ENCODE measurements at regions not wholly inside any gene's neighbourhood (a gene's known extent, or its start where the extent isn't known, plus 50 kb on each side); places are given as distances from the start of the nearest gene placed in this dataset.
"Not testable (repeated sequence)": the region's sequence is repeated elsewhere in the genome, so short reads cannot be mapped to it uniquely, and the experiment has no call there.

DNA sequence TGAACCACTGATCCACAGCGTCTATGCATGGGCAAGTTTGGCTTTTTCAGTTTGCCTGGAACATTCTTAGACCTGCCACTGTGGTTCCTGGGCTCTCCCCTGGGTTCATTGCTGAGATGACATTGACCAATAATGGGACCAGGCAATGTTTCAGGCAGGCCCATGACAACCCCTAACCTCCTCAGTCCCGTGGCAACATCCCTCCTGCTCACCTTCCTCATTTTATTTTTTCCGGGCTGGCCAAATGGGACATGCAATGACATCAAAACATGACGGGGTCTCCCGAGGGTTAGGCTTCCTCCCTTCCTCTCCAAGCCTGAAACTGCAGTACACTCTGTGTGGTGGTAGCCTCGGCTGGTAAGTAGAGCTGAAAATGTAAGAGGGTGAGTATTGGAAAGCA, 234.0 kb upstream of the RREB1 start:
- no peak for DNase-seq

DNA sequence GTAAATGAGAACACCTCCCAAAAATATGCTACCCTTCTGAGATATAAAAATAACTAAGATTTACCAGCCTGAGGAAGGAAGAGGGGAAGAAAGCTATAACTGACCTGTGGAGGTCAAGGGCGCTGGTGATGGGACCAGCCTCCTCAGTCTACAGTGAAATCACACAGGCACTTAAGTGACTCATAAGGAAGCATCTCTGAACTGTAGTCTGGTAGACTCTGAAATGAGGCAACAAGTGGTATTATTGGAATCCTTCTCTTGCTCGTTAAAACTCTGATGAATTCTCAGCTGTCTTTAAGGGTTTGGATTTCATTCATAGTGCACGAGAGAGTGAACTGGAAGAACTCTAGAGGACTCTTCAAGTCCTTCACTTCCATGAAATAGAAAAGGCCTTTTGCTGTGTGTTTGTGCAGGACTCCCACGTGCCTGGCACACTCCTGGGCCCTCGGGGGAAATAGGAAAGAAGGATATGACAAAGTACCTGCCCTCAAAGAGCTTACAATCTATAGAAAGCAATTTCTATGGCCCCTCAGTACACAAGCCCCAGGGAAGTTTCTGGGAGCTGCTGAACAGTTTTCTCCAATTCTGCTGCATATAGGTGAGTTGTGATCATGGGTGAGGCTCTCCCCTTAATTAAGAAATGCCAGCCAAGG, 231.8 kb upstream of the RREB1 start:
- no peak for DNase-seq

DNA sequence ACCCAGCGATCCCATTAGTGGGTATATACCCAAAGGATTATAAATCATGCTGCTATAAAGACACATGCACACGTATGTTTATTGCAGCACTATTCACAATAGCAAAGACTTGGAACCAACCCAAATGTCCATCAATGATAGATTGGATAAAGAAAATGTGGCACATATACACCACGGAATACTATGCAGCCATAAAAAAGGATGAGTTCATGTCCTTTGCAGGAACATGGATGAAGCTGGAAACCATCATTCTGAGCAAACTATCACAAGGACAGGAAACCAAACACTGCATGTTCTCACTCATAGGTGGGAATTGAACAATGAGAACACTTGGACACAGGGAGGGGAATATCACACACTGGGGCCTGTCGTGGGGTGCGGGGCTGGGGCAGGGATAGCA, 230.0 kb upstream of the RREB1 start:
- DNase-seq, result not testable (repeated sequence)

DNA sequence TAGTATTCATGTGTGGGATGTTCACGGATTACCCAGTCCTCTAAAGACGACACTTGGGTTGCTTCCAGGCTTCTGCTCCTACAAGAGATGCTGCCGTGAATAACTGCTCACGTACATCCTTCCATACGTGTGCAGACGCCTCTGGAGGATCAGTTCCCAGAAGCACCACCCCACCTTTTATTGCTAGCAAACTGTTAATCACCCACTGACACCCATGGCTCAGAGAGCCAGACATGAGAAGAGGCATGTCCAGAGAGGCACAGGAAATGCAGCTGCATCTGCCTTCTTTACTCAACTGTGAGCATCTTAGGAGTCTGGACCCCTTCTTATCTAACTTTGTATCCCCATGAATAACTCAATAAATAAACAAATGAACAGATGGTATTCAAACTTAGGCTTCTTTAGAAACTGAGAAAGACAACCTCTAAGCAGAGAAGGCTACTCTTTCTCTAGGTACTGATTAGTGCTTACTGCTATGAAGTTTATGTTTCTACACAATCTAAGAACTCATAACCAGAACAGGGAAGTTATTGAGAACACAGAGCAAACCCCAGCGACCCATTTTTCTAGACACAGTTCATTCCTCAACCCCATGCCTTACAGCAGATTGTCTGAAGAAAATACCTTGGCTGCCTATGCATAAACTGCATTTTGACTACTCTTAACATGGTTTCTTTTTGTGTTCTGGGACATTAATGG, 228.7 kb upstream of the RREB1 start:
- no peak for DNase-seq

DNA sequence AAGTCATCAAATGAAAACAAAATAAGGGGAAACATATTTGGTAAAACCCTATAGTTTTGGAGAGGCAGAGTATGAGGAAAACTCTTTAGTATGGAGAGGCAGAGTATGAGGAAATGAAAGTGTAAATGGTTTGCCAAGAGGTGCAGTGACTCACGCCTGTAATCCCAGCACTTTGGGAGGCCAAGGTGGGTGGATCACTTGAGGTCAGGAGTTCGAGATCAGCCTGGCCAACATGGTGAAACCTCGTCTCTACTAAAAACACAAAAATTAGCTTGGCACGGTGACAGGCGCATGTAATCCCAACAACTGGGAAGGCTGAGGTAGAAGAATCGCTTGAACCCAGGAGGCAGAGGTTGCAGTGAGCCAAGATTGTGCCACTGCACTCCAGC, 228.2 kb upstream of the RREB1 start:
- DNase-seq, result not testable (repeated sequence)

DNA sequence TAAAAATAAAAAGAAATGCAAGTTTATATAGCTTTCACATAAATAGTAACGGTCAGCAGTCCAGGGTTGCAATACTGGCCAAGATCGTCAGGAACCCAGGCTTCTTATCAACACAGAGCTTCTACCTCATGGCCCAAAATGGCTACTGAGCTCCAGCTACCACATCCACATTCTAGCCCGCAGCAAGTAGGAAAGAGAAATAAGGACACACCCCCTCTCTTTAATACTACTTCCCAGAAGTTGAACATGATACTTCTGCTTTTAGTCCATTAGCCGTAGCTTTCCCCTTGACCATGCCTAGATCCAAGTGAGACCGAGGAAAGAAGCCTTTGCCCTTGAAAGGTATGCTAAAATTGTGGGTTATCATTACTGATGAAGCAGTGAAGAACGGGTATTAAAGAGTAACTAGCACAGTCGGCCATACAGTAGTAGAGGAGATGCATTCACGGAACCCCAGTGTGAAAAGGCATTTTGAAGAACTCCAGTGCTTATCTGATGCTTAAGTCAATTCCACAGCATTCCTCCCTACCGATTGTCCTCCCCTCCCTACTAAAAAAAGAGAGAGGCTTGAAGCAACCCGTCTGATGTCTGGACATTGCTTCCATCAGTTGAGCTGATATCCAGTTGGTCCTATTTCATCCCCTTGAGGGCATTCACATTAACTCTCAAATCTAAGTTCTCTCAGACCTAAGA, 226.9 kb upstream of the RREB1 start:
- no peak for DNase-seq

DNA sequence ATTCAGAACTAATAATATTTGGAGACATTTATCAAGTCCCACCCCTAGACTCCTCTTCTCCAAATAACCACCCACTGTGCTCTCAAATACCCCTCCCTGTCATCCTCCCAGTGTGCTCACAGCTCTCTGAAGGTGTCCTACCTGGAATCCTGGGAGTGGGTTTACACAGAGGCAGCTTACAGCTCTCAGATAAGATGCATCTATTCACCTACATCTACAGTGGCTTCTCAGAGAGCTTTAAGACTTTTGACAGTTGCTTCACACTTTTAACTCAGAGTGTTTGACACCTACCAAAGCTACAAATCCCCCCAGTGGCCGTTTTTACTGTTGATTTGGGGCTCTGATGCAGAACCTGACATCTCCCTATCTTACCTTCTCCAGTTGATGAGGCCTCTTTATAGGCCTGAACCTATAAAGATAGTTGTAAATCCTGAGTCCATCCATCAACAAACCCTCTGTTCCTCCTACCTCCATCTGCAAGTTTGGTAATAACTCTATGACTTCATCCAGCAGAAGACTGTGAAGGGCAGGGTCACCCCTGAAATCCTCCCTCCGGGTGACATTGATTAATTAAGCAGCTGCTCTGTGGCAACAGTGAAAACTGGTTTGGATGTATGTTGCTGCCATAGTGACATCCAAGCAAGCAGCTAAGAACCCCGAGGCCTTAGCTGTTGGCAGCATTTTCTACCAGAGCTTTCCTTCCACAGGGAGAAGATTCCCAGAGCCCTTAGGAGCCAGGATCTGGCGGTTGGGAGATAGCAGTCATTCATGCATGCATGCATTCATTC, 226.1 kb upstream of the RREB1 start:
- DNase-seq, result no peak

DNA sequence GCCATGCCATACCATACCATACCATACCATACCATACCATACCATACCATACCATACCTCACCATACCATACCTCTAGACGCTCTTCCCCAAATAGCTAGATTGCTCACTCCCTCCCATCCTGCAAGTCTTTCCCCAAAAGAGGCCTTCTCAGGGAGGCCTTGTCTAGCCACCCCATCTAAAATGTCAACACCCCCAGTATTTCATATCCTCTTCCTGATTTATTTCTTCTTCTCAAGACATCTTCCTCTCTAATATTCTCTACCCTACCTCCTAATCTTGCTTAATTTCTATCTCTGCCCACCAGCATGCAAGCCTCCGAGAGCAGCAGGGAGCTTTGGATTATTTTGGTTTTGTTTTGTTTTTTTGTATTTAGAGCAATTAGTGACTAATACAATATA, 225.2 kb upstream of the RREB1 start:
- DNase-seq, result no peak

DNA sequence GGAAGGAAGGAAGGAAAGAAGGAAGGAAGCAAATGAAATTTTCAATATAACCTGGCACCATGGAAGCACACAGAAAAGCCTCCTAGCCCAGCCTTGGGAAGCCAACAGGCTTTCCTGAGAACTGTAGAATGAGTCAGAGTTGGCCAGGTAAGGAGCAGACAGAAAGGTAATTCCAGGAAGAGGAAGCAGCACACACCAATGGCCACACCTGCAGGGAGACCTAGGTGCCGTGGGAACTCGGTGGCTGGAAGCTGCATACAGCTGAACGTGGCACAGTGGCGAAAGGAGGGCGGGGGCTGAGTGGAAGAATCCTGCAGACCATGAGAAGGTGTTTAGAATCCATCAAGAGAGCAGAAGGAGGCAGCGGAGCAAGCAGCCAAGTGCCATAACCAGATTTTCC, 224.8 kb upstream of the RREB1 start:
- DNase-seq, result no peak

DNA sequence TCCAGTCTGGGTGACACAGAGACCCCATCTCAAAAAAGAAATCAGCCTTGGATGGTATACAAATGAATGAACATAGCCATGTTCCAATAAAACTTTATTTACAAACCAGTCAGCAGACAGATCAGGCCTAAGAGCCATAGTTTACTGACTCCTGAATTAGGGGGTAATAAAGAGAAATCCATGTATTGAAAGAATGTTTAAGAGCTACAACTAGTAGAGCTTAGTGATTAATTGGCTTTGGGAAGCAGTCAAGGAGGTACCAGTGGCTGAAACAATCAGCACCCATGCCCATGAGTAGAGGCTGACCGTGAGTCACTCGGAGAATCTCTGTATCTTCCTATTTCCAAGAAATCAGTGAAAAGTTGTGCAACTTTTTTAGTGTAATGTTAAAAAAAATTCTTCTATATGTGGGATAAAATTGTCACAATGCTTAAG, 223.6 kb upstream of the RREB1 start:
- no peak for DNase-seq

DNA sequence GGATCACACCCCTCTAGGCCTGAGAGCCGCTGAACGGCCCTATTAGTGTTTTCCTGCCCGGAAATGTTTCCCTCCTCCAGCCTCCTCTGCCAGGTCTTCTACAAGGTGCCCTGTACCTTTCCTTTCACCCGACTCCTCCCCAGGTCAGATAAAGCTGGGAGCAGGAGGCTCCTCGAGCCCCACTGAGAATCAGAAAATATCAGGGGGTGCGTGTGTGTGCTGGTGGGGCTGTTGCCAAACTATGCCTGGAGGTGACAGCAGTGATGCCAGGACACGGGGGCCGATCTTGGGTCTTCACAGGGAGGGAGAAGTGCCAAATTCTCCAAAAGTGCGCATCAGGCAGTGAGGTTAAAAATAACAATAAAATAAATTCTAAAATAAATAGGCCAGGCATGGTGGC, 222.8 kb upstream of the RREB1 start:
- no peak for DNase-seq

DNA sequence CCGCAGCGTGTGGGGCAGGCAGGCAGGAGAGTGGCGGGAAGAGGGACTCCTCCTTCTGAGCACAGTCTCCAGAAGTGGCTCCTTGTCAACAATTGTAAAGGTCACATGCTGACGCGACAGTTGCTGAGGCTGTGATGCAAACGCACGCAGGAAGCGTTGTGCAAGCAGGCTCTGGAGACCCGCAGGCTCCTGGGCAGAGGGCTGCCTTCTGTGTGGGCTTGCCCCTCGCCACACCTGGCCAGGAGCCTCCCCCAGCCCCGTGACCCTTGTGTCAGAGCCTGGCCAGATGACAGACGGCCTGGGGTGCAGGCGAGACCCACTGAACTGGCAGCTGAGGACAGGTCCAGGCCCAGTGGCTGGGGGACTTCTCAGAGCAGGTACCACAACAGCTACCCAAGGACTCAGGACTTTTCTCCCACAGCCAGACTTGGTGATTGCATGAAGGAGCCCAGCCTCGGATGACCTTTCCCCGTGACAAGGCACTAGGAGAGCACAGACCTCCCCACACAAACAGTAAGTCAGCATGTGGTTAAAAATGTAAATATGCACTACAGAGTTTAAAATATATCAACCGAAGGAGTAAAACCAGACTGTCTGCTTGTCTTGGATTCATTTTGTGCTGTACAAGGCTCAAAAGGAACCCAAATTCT, 222.1 kb upstream of the RREB1 start:
- DNase-seq, result no peak

DNA sequence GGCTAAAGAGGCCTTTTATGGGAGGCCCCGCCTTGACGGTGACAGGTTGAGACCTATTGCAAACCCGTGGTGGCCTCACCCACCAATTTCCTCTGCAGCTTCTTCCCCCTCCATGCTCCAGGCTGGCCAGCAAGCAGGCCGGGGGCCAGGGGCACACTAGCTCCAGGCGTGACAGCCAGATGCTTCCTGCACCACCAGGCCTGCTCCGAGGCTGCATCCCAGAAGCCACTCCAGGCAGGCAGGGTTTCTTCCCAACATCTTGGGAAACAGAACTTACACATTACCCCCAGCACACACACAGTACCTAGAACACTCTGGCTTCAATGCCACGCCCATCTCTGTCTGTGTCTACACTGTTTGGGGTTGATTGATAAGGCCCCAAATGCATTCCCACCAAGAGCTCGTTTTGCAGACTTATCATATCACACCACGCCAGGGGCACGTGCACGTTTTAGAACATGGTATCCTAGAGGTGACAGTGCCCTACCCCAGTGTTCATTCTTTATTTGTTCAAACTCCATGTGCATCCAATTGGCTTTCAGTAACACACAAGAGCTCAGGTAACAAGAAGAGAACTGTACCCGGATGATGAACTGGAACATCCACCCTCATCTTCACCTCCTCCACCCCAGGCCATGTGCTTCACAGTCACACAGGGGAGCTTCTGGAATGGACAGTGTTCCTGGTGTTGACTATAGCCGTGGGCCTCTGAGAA, 221.4 kb upstream of the RREB1 start:
- no peak for DNase-seq

DNA sequence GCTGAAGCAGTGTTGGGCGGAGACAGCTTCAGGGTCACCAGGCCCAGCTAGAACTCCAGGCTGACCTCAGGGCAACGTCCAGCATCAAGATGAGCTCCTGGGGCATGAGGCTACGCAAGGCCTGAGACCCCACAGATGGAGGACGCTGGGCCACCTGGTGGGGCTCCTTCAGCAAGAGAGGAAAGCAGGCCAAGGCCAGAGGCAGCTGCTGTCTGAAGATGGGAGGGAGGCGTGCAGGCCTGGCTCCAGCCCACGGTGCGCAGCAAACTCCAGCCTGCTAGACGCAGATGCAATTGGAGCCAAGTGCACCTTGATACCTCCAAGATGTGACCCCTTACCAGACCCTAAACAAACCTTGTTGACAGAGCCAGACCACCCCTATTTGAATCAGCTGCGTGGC, 220.9 kb upstream of the RREB1 start:
- DNase-seq, result no peak

DNA sequence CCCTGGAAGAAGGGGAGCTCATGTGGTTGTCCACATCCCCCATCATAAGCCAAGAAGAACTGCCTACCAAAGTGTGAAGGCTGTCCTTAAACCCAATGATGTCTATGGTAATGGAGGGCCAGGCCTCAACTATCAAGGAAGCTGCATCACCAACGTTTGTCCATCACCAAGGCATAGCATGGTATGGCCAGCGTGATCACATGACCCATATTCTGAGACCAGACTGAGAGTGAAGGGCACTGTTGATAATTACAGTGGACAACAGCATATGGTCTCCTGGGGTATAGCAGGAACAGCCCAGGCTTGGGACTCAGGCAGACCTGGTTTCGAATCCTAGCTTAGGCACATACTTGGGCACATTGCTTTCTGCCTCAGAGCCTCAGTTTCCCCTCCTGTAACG, 218.2 kb upstream of the RREB1 start:
- DNase-seq, result no peak

DNA sequence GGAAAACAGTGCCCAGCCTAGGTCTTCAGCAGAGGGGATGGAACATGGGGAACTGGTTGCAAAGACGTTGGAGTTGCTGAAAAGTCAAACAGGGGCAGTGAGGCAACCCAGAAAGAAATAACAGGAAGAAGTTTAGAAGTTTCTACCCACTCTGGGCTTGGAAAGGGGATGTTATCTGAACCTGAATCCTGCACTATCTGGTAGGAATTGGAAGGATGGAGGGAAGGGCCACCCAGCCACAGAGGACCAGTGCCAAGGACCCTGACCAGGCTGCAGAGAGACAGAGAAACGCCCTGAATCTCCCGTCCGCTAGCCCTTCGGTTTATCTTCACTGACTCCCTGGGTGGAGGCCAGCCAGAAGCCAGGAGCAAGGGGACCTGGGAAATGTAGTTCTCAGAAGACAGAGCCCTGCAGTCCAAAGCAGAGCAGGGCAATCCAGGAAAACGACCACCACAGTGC, 217.3 kb upstream of the RREB1 start:
- no peak for DNase-seq

DNA sequence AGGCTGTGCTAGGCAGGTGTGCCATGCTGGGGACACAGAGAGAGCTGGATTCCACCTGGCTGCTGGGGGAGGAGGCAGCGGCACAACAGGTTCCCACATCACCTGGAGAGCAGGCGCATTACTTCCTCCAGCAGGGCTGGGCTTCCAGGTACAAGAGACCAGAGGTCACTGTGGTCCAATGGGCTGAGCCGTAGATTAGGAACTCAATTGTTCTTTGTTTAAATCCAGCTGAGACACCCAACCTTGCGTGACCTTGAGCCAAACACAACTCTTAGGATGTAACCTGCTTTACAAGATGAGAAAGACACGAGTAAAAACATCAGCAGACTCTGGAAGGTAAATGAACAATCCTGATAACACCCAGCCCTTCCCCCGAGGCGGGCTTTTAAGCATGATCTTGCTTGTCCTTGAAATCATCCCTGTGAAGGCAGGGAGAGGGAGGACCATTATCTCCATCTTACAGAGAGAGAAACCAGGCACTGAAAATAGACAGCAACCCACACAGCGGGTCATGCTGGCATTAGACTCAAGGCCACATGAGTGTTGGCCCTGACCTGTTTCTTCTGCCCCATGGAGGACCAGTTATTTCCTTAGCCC, 216.5 kb upstream of the RREB1 start:
- no peak for DNase-seq

DNA sequence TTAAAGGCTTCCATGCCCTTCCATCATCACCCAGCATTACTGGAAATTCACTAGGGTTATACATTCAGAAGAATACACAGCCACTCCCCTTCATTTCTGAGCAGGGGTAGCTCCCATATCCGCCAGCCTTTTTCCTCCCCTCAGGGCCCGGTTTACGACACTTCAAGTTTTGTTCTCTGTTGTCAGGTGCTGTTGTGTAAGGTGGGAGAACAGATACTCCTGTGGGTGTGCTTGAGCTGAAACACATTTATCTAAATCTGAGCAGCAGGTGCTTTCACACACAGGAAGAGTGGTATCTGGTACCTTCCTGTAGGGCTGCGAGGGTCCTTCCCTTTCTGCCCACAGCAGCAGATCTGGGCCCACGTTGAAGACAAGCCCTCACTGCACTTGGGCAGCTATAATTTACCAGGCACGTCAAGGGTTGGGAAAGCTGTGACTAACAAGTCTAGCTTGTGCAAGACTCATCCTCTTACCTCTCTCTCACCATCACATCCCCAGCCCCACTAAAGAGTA, 215.8 kb upstream of the RREB1 start:
- DNase-seq, result no peak

DNA sequence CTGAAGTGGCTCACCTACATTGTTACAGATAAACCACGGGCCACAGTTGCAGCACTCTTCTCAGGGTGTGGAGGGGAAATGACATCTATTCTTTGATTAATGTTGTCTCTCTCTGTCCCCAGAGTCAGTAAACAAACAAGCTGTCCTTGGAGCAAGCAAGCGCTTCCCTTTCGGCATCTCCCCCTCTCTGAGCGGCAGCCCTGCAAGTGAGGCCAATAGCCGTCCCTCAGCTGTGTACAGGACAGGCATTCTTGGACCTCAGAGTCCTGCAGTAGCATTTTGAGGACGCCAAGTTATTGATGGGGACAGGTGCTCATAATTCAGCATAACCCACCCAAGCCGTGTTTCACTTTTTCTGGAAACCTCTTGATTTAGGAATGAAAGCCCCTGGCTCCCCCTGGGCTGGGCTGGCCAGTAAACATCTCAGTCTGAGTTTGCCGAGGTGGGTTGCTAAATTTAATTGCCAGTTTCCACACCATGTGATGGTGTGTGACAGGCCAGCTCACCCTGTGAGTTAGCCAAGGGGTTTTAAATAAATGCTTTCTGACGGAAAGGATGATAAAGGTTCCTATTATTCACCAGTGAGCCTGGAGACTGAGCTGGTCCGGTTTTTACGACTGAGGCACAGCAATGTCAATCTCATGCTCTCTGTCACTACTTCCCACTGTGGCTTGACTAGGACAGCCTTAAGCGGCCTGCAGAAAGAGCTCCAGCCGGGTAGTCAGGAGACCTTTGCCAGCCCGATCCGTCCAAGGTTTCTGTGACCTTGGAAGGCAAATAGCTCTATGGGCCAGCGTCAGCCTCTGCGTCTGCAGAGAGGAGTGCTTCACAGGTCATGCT, 214.8 kb upstream of the RREB1 start:
- no peak for DNase-seq

DNA sequence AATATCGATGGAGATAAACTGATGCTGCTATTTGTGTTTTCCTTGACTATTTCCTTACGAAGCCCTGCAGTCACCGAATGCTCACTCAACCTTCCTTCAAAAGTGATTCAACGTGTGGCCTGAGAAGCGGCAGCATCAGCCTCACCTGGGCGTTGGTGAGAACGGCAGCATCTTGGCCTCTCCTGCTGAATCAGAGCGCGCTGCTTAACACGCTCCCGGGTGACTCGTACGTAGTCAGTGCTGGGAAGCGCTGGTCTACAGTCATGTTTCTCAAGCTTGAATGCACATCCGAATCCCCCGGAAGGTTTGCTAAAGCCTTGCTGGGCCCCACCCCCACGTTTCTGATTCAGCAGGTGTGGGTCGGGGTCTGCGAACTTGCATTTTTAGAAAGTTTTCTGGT, 214.1 kb upstream of the RREB1 start:
- no peak for DNase-seq

DNA sequence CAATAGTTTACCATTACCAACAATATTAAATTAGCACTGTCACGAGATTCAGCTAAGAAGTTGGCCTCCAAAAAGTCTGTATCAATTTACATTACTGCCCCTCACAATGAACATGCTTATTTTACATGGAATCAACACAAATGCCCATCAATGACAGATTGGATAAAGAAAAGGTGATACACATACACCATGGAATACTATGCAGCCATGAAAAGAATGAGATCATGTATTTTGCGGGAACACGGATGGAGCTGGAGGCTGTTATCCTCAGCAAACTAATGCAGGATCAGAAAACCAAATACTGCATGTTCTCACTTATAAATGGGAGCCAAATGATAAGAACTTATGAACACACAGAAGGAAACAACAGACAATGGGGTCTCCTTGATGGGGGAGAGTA, 211.8 kb upstream of the RREB1 start:
- no peak for DNase-seq
